NB4 (cell line): ENCODE measurements at regions not wholly inside any gene's neighbourhood (a gene's known extent, or its start where the extent isn't known, plus 50 kb on each side); places are given as distances from the start of the nearest gene placed in this dataset.

Experiments used
- CTCF ChIP-seq: IDR thresholded peaks from one replicate; pipeline ENCODE4 v1.5.1; 2012; ENCODE audit warnings: low read depth, low read length
- POLR2A ChIP-seq: IDR thresholded peaks from 2 replicates; pipeline ENCODE4 v1.6.1; 2011; ENCODE audit warnings: mild to moderate bottlenecking; ENCODE audit not compliant: insufficient read length; ENCODE audit errors: extremely low read depth

DNA sequence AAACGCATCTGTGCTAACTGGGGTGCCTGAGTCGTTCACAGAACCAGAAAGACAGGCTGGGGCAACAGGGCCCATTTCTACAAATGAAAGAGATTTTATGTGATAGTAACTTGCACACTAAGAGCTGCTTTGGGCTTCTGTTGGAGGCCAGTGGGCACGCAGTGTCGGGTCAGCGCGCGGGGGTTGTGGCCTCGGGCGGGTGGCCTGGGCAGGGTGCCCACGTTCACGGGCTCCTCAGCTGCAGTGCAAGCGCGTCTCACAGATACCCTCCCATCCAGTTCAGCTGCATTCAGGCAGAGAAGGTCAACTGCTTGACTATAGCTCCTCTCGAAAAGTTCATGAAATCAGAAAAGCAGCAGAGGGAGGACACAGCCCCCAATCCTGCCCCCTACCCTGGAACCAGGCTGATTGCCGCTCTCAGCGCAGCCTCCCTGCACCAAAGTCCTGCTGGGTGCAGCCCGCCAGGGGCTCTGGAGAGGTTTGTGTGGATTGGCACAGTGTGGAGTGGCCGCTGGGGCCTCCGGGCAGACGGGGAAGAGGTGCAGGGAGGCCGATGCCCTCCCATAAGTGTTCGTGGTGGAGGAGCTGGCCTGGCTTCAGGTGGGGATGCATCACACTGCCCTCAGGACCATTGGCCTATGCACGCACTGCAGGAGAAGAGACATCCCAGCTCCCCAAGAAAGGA lies 582.8 kb downstream of the TCERG1L start:
- no peak for TF ChIP-seq CTCF
- TF ChIP-seq POLR2A, result no peak
